Ovary (tissue), 7 donors: ENCODE measurements at regions not wholly inside any gene's neighbourhood (a gene's known extent, or its start where the extent isn't known, plus 50 kb on each side); places are given as distances from the start of the nearest gene placed in this dataset.

ENCODE experiments used
- DNase-seq, 5 donors: peaks; one replicate each; pipeline ENCODE4 v3.0.0-alpha.2; 2019 to 2020
- H3K27ac ChIP-seq, 2 donors: fragments of 200-600 bp; one replicate each; pipeline versions ENCODE4 v1.5.1 to v1.8.0; 2019 to 2022
- H3K27me3 ChIP-seq: fragments of 200-600 bp; one replicate; pipeline ENCODE4 v1.8.0; 2022
- H3K36me3 ChIP-seq: fragments of 200-600 bp; sonication (generic); one replicate; pipeline ENCODE4 v1.5.1; 2019
- H3K4me1 ChIP-seq: one replicate; pipeline ENCODE4 v1.8.1; 2013; ENCODE audit warnings: mild to moderate bottlenecking, moderate library complexity; ENCODE audit not compliant: insufficient read depth
- H3K4me3 ChIP-seq: fragments of 200-600 bp; sonication (generic); one replicate; pipeline ENCODE4 v1.5.1; 2017
- H3K9me3 ChIP-seq, 2 donors: fragments of 200-600 bp in 1 of 2; sonication (generic) in 1 of 2; one replicate each; pipeline versions ENCODE4 v1.5.1 to v1.8.1; 2013 to 2019; ENCODE audit warnings: mild to moderate bottlenecking in 1 of 2, moderate library complexity in 1 of 2
- CTCF ChIP-seq, 3 donors: fragments of 450-650 bp in 2 of 3; fragments of 200-600 bp in 1 of 3; IDR thresholded peaks; one replicate each; pipeline versions ENCODE4 v1.5.1 to v1.8.0; 2016 to 2022; ENCODE audit warnings: antibody characterized with exemption in 3 of 3, mild to moderate bottlenecking in 1 of 3
- EP300 ChIP-seq: sonication (generic); formaldehyde crosslinking; IDR thresholded peaks from one replicate; pipeline ENCODE4 v1.6.1; 2017; ENCODE audit warnings: antibody characterized with exemption
- POLR2A ChIP-seq: fragments of 450-650 bp; IDR thresholded peaks from one replicate; pipeline ENCODE4 v1.6.1; 2017; ENCODE audit warnings: antibody characterized with exemption, mild to moderate bottlenecking, moderate library complexity
- WGBS, 3 donors: extraction: QIAGEN DNeasy Blood & Tissue Kit in 1 of 3; methylation state at CpG; one replicate each; pipeline versions ENCODE4 v1.1.5 to v1.1.7; 2013 to 2017; 5-methylcytosine and 5-hydroxymethylcytosine counted together
- intact Hi-C, 4 donors: fragments of 100-400 bp; cut with DNase I; formaldehyde crosslinking; loops; one replicate each; pipeline versions ENCODE4 v1.11.0 to v1.15.1; 2022 to 2023
- donor health status: DM: no; HTN: no; CAD: no; lungs with moderate emphysema.
- donor health status: DM: no; HTN: no; CAD: no.
- donor health status: Bipolar disorder and iron deficiency.
- donor health status: DM: no; HTN: no; CAD: no.
- donor health status: DM: yes; HTN: yes; CAD: no.

GRCh38 chr3:162263596-162263995 is 767.0 kb downstream of the OTOL1 start:
- intact Hi-C loops, result no loop called here
- WGBS, 3 donors, result 62 to 66% (median 65%) methylated on average over 2 of the region's 2 CpGs
- Histone ChIP-seq H3K4me1 (no peaks in the 10 kb centered on the region), H3K27me3 (no peaks in the 10 kb centered on the region), H3K9me3 (no peaks in the 10 kb centered on the region), H3K27ac (no peak overlapping the region), H3K4me3 (no peak overlapping the region), H3K36me3 (no peaks in the 10 kb centered on the region)
- DNase-seq, result no peak
- TF ChIP-seq EP300, result no peak
- TF ChIP-seq CTCF (IDR thresholded peaks at IDR 0.05), result no peak
- TF ChIP-seq POLR2A, result no peak

- no peaks in the 10 kb centered on the region for H3K27me3 ChIP-seq
- no peak for DNase-seq
- no peaks in the 10 kb centered on the region for H3K36me3 ChIP-seq
- no peak for TF ChIP-seq EP300
- no peak for TF ChIP-seq CTCF (IDR thresholded peaks at IDR 0.05)
- no peak for TF ChIP-seq POLR2A
- H3K4me3 ChIP-seq, result no peak overlapping the region
- H3K4me1 ChIP-seq, result no peaks in the 10 kb centered on the region
- intact Hi-C loops, result no loop called here
- no peak overlapping the region for H3K27ac ChIP-seq
- no peaks in the 10 kb centered on the region for H3K9me3 ChIP-seq
- 36 to 50% (median 40%) methylated on average over 9 of the region's 9 CpGs for WGBS, 3 donors
Observed at GRCh38 chr3:162269636-162270458, 773.2 kb downstream of the OTOL1 start.

GRCh38 chr3:162274070-162274469 is 777.5 kb downstream of the OTOL1 start:
- Histone ChIP-seq H3K9me3 (no peaks in the 10 kb centered on the region), H3K4me1 (no peaks in the 10 kb centered on the region), H3K4me3 (no peak overlapping the region), H3K27me3 (no peaks in the 10 kb centered on the region), H3K27ac (no peak overlapping the region), H3K36me3 (no peaks in the 10 kb centered on the region)
- intact Hi-C loops, result no loop called here
- no peak for DNase-seq
- TF ChIP-seq CTCF (IDR thresholded peaks at IDR 0.05) (no peak), EP300 (no peak), POLR2A (no peak)

GRCh38 chr3:162278834-162279233 is 782.2 kb downstream of the OTOL1 start:
- H3K27me3 ChIP-seq, result no peaks in the 10 kb centered on the region
- H3K4me1 ChIP-seq, result no peaks in the 10 kb centered on the region
- no peak for DNase-seq
- TF ChIP-seq POLR2A (no peak), CTCF (IDR thresholded peaks at IDR 0.05) (no peak), EP300 (no peak)
- H3K36me3 ChIP-seq, result no peaks in the 10 kb centered on the region
- no peaks in the 10 kb centered on the region for H3K9me3 ChIP-seq
- H3K27ac ChIP-seq, result no peak overlapping the region
- H3K4me3 ChIP-seq, result no peak overlapping the region
- WGBS, 3 donors, result 68 to 94% (median 87%) methylated on average over 2 of the region's 2 CpGs
- intact Hi-C loops, result no loop called here
